ENCODE measurements at regions not wholly inside any gene's neighbourhood (a gene's known extent, or its start where the extent isn't known, plus 50 kb on each side); places are given as distances from the start of the nearest gene placed in this dataset.

- DNase-seq: no peak
These were observed 153.4 kb upstream of the TSHZ3 start for GRCh38 chr19:31502536-31503170.

GRCh38 chr19:31503211-31503610 is 154.0 kb upstream of the TSHZ3 start:
- DNase-seq: no peak

GRCh38 chr19:31504221-31504620 is 155.0 kb upstream of the TSHZ3 start:
- DNase-seq: no peak

GRCh38 chr19:31505596-31505910 is 156.3 kb upstream of the TSHZ3 start:
- no peak for DNase-seq

GRCh38 chr19:31506102-31506501 is 156.9 kb upstream of the TSHZ3 start:
- no peak for DNase-seq

GRCh38 chr19:31510635-31511034 is 161.4 kb upstream of the TSHZ3 start:
- DNase-seq: no peak

GRCh38 chr19:31511098-31511497 is 161.9 kb upstream of the TSHZ3 start:
- no peak for DNase-seq

- DNase-seq: no peak
These were observed 162.5 kb upstream of the TSHZ3 start for GRCh38 chr19:31511696-31512095.

- DNase-seq: no peak
These were observed 163.1 kb upstream of the TSHZ3 start for GRCh38 chr19:31512181-31512970.

GRCh38 chr19:31513841-31514240 is 164.6 kb upstream of the TSHZ3 start:
- DNase-seq: no peak

- no peak for DNase-seq
These were observed 166.7 kb upstream of the TSHZ3 start for GRCh38 chr19:31515931-31516330.

- DNase-seq: no peak
These were observed 167.5 kb upstream of the TSHZ3 start for GRCh38 chr19:31516756-31517155.

GRCh38 chr19:31517224-31518180 is 168.3 kb upstream of the TSHZ3 start:
- DNase-seq: no peak

GRCh38 chr19:31518216-31519020 is 169.2 kb upstream of the TSHZ3 start:
- no peak for DNase-seq

GRCh38 chr19:31519256-31519655 is 170.0 kb upstream of the TSHZ3 start:
- no peak for DNase-seq

- DNase-seq: no peak
These were observed 170.7 kb upstream of the TSHZ3 start for GRCh38 chr19:31519908-31520307.

GRCh38 chr19:31520633-31521032 is 171.4 kb upstream of the TSHZ3 start:
- DNase-seq: no peak

- DNase-seq: no peak
These were observed 176.4 kb upstream of the TSHZ3 start for GRCh38 chr19:31525610-31526147.

- no peak for DNase-seq
These were observed 178.2 kb upstream of the TSHZ3 start for GRCh38 chr19:31527443-31527842.

GRCh38 chr19:31528261-31528660 is 179.0 kb upstream of the TSHZ3 start:
- DNase-seq: no peak

- no peak for DNase-seq
These were observed 179.9 kb upstream of the TSHZ3 start for GRCh38 chr19:31529121-31529520.

- DNase-seq: no peak
These were observed 181.5 kb upstream of the TSHZ3 start for GRCh38 chr19:31530781-31531180.
